ENCODE measurements at regions not wholly inside any gene's neighbourhood (a gene's known extent, or its start where the extent isn't known, plus 50 kb on each side); places are given as distances from the start of the nearest gene placed in this dataset.

- Histone ChIP-seq H3K27me3 (ENCODE audit: insufficient read depth) (peaks cover 4% of the 10 kb centered on the region; the same call in 1 of the 2 replicates), H3K4me2 (no peak overlapping the region), H3K79me2 (replicated peaks; ENCODE audit: insufficient read depth) (no peaks in the 10 kb centered on the region), H3K27ac (ENCODE audit: low read depth) (no peak overlapping the region), H3F3A (replicated peaks; ENCODE audit: low read depth) (0 out of 2 replicates have a peak, but pooled peaks cover 6% of the 10 kb centered on the region), H3K36me3 (ENCODE audit: insufficient read depth) (no peaks in the 10 kb centered on the region), H2AFZ (no peak overlapping the region), H4K20me1 (replicated peaks; ENCODE audit: insufficient read depth) (no peaks in the 10 kb centered on the region), H3K4me1 (ENCODE audit: insufficient read depth) (peaks cover 27% of the 10 kb centered on the region), H3K9me2 (ENCODE audit: insufficient read depth) (0 out of 2 replicates have a peak, but pooled peaks cover 6% of the 10 kb centered on the region), H3K4me3 (no peak overlapping the region)
- no peak overlapping the region for H3K27ac Mint-ChIP-seq
- ATAC-seq: no peak
- no peaks in the 10 kb centered on the region for H3K9me3 Mint-ChIP-seq
- TF ChIP-seq, protein P1, sequence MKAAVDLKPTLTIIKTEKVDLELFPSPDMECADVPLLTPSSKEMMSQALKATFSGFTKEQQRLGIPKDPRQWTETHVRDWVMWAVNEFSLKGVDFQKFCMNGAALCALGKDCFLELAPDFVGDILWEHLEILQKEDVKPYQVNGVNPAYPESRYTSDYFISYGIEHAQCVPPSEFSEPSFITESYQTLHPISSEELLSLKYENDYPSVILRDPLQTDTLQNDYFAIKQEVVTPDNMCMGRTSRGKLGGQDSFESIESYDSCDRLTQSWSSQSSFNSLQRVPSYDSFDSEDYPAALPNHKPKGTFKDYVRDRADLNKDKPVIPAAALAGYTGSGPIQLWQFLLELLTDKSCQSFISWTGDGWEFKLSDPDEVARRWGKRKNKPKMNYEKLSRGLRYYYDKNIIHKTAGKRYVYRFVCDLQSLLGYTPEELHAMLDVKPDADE (IDR thresholded peaks at IDR 0.05): no peak
- TF ChIP-seq ZNF331 (CRISPR knock-in tag; IDR thresholded peaks at IDR 0.05; ENCODE audit: low read depth) (no peak), EZH2 (IDR thresholded peaks at IDR 0.05; ENCODE audit: low read depth, unreplicated experiment) (no peak), EZH2phosphoT487 (IDR thresholded peaks at IDR 0.05; ENCODE audit: unreplicated experiment) (no peak), JUNB (IDR thresholded peaks at IDR 0.05; ENCODE audit: unreplicated experiment) (no peak), NANOG (IDR thresholded peaks at IDR 0.05; ENCODE audit: borderline replicate concordance) (no peak), CREB1 (CRISPR knock-in tag; IDR thresholded peaks at IDR 0.05; ENCODE audit: low read depth) (no peak)
- TF ChIP-seq, protein P2, sequence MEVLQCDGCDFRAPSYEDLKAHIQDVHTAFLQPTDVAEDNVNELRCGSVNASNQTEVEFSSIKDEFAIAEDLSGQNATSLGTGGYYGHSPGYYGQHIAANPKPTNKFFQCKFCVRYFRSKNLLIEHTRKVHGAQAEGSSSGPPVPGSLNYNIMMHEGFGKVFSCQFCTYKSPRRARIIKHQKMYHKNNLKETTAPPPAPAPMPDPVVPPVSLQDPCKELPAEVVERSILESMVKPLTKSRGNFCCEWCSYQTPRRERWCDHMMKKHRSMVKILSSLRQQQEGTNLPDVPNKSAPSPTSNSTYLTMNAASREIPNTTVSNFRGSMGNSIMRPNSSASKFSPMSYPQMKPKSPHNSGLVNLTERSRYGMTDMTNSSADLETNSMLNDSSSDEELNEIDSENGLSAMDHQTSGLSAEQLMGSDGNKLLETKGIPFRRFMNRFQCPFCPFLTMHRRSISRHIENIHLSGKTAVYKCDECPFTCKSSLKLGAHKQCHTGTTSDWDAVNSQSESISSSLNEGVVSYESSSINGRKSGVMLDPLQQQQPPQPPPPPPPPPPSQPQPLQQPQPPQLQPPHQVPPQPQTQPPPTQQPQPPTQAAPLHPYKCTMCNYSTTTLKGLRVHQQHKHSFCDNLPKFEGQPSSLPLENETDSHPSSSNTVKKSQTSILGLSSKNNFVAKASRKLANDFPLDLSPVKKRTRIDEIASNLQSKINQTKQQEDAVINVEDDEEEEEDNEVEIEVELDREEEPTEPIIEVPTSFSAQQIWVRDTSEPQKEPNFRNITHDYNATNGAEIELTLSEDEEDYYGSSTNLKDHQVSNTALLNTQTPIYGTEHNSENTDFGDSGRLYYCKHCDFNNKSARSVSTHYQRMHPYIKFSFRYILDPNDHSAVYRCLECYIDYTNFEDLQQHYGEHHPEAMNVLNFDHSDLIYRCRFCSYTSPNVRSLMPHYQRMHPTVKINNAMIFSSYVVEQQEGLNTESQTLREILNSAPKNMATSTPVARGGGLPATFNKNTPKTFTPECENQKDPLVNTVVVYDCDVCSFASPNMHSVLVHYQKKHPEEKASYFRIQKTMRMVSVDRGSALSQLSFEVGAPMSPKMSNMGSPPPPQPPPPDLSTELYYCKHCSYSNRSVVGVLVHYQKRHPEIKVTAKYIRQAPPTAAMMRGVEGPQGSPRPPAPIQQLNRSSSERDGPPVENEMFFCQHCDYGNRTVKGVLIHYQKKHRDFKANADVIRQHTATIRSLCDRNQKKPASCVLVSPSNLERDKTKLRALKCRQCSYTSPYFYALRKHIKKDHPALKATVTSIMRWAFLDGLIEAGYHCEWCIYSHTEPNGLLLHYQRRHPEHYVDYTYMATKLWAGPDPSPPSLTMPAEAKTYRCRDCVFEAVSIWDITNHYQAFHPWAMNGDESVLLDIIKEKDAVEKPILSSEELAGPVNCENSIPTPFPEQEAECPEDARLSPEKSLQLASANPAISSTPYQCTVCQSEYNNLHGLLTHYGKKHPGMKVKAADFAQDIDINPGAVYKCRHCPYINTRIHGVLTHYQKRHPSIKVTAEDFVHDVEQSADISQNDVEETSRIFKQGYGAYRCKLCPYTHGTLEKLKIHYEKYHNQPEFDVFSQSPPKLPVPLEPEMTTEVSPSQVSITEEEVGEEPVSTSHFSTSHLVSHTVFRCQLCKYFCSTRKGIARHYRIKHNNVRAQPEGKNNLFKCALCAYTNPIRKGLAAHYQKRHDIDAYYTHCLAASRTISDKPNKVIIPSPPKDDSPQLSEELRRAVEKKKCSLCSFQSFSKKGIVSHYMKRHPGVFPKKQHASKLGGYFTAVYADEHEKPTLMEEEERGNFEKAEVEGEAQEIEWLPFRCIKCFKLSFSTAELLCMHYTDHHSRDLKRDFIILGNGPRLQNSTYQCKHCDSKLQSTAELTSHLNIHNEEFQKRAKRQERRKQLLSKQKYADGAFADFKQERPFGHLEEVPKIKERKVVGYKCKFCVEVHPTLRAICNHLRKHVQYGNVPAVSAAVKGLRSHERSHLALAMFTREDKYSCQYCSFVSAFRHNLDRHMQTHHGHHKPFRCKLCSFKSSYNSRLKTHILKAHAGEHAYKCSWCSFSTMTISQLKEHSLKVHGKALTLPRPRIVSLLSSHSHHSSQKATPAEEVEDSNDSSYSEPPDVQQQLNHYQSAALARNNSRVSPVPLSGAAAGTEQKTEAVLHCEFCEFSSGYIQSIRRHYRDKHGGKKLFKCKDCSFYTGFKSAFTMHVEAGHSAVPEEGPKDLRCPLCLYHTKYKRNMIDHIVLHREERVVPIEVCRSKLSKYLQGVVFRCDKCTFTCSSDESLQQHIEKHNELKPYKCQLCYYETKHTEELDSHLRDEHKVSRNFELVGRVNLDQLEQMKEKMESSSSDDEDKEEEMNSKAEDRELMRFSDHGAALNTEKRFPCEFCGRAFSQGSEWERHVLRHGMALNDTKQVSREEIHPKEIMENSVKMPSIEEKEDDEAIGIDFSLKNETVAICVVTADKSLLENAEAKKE (CRISPR knock-in tag; IDR thresholded peaks at IDR 0.05): no peak
- TF ChIP-seq, protein P3, sequence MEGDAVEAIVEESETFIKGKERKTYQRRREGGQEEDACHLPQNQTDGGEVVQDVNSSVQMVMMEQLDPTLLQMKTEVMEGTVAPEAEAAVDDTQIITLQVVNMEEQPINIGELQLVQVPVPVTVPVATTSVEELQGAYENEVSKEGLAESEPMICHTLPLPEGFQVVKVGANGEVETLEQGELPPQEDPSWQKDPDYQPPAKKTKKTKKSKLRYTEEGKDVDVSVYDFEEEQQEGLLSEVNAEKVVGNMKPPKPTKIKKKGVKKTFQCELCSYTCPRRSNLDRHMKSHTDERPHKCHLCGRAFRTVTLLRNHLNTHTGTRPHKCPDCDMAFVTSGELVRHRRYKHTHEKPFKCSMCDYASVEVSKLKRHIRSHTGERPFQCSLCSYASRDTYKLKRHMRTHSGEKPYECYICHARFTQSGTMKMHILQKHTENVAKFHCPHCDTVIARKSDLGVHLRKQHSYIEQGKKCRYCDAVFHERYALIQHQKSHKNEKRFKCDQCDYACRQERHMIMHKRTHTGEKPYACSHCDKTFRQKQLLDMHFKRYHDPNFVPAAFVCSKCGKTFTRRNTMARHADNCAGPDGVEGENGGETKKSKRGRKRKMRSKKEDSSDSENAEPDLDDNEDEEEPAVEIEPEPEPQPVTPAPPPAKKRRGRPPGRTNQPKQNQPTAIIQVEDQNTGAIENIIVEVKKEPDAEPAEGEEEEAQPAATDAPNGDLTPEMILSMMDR (conservative IDR thresholded peaks at IDR 0.05; ENCODE audit: low read depth in 2 of 2): no peak
- no peak overlapping the region for H3K4me3 Mint-ChIP-seq
- no peak for DNase-seq (ENCODE audit: low spot score)
- no peaks in the 10 kb centered on the region for H3K36me3 Mint-ChIP-seq (ENCODE audit: low read depth)
- H3K27me3 Mint-ChIP-seq (ENCODE audit: insufficient read depth, low read depth, poor library complexity): peaks cover 12% of the 10 kb centered on the region
- peaks cover 27% of the 10 kb centered on the region for H3K4me1 Mint-ChIP-seq
These were observed 66.0 kb upstream of the CLDN14 start for GRCh38 chr21:36545776-36546511.
